ENCODE measurements at regions not wholly inside any gene's neighbourhood (a gene's known extent, or its start where the extent isn't known, plus 50 kb on each side); places are given as distances from the start of the nearest gene placed in this dataset.

GRCh38 chr2:190150413-190150812, 87.9 kb upstream of the MSTN start:
- TF ChIP-seq, protein P1, sequence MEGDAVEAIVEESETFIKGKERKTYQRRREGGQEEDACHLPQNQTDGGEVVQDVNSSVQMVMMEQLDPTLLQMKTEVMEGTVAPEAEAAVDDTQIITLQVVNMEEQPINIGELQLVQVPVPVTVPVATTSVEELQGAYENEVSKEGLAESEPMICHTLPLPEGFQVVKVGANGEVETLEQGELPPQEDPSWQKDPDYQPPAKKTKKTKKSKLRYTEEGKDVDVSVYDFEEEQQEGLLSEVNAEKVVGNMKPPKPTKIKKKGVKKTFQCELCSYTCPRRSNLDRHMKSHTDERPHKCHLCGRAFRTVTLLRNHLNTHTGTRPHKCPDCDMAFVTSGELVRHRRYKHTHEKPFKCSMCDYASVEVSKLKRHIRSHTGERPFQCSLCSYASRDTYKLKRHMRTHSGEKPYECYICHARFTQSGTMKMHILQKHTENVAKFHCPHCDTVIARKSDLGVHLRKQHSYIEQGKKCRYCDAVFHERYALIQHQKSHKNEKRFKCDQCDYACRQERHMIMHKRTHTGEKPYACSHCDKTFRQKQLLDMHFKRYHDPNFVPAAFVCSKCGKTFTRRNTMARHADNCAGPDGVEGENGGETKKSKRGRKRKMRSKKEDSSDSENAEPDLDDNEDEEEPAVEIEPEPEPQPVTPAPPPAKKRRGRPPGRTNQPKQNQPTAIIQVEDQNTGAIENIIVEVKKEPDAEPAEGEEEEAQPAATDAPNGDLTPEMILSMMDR (IDR thresholded peaks at IDR 0.05; ENCODE audit: low read length): no peak
- TF ChIP-seq EZH2 (IDR thresholded peaks at IDR 0.05; ENCODE audit: borderline replicate concordance, low read length): no peak

Measured in OCI-LY1 (cell line).